Mononuclear cell (primary cell): ENCODE measurements at regions not wholly inside any gene's neighbourhood (a gene's known extent, or its start where the extent isn't known, plus 50 kb on each side); places are given as distances from the start of the nearest gene placed in this dataset.

Experiments
- H3K27me3 ChIP-seq: 2 replicates; pipeline ENCODE4 v1.6.0; 2011; ENCODE audit warnings: low read length, control low read depth; ENCODE audit not compliant: insufficient read depth
- H3K4me1 ChIP-seq: 2 replicates; pipeline ENCODE4 v1.5.1; 2011; ENCODE audit warnings: mild to moderate bottlenecking, low read length, control low read depth; ENCODE audit not compliant: insufficient read depth
- H3K4me3 ChIP-seq: 2 replicates; pipeline ENCODE4 v1.5.1; 2011; ENCODE audit warnings: mild to moderate bottlenecking, low read length, moderate library complexity
- H3K9me3 ChIP-seq: 2 replicates; pipeline ENCODE4 v1.5.1; 2011; ENCODE audit warnings: low read depth, mild to moderate bottlenecking, control low read depth, low read length

DNA sequence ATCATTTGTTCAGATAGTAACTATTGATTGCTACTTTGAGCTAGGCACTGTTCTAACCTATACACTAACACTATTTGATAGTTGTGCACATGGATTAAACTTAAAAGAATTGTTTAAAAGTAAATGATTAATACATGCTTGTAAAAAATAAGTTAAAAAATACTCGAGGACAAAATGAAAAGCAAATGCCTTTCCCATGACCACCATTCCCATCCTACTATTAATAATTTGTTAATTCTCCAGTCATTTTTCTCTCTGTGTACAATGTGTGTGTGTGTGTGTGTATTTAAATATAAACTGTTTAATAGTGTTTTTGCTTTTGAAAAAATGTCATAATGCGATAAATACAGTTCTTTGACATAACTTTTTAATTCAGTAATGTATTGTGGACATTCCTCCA is 78.7 kb upstream of the KCNMB2 start:
- Histone ChIP-seq H3K4me3 (no peak overlapping the region), H3K4me1 (no peaks in the 10 kb centered on the region), H3K27me3 (peaks cover 3% of the 10 kb centered on the region), H3K9me3 (no peaks in the 10 kb centered on the region)

DNA sequence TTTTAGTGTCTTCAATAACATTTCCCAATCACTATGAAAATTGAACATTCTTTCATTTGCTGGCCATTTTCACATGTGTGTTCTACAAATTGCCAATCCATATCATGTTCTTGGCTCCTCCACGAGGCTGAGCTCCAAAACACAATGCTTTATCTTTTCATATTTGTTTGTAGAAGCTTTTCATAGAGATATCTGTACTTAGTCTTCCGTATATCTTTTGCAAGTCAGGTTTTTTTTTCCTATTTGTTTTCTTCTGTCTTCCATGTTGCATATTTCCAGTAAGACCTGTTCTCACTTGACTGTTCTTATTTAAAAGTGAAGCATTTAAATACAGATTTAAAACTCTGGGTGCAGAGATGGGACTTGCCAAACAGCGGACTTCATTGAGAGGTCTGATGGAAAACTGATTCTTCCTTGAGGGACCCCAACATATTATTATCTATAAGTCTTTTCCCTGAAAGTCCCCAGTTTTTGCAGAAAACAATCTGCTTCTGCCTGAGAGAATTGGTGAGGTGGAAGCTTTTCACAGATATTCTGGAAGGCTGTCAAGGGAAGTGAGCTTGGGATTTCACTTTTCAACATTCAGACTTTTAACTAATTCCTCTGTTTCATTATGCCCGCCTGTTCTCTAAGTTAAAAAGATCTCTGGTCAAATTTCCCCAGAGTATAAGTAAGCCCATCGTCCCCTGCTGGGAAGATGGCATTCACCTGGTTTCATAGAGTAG is 77.8 kb upstream of the KCNMB2 start:
- no peaks in the 10 kb centered on the region for H3K4me1 ChIP-seq
- no peaks in the 10 kb centered on the region for H3K9me3 ChIP-seq
- H3K27me3 ChIP-seq: peaks cover 4% of the 10 kb centered on the region
- H3K4me3 ChIP-seq: no peak overlapping the region

DNA sequence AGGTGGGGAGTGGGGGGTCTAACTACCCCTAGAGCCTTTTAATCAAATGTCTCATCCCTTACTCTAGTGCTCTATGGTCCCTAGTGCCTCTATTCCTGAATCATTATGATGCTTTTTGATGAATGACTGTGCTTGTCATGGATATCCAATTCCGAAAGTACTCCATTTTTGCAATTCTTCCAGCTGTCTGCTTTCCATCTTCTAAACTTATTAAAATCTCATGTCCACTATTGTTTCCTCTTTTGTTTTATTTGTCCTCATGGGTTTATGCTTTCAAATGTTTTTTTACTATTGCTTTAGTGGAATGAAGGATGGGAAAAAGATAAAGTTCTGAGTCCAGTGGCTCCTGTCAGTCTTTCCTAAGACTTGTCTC is 77.2 kb upstream of the KCNMB2 start:
- Histone ChIP-seq H3K9me3 (no peaks in the 10 kb centered on the region), H3K4me3 (no peak overlapping the region), H3K27me3 (peaks cover 7% of the 10 kb centered on the region), H3K4me1 (no peaks in the 10 kb centered on the region)

DNA sequence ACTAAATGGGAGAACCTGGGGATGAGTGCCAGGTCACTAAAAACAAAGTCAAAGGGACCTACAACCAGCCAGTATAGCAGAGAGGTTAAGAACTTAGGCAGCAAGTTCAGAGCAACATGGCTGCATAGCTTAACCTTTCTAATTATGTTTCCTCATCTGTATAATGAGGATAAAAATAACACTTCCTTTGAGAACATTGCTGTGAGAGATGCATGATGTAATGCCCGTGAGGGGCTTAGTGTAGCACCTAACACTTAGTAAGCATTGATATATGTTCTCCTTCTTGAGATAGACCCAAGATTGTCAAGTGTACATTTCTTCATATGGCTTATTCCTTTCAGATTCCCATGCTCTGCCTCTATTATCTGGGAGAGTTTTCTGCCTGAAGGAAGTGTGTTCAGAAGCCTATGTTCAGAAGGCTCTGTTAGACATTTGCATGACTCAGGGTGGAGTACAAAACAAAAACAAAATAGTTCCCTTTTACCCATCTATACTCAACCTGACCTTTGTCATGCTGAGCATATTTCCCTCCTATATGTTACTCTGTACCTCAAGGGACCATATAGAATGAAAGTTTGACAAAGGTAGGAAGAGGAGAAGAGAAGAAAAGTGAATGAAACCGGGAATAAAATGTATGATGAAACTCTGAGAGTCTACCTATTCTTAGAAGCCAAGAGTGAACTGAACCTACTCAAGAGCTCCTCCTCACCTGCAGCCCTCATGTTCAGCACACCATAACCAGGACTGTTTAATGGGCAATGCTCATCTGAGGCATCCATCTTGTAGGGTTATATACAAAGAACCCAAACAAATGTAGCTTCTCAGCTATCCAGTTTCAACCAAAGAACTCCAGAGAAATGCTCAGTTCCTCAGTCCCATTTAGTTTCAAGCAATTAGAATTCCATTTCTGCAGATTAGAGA is 70.7 kb upstream of the KCNMB2 start:
- no peak overlapping the region for H3K4me3 ChIP-seq
- H3K27me3 ChIP-seq: peaks cover 4% of the 10 kb centered on the region
- no peaks in the 10 kb centered on the region for H3K4me1 ChIP-seq
- no peaks in the 10 kb centered on the region for H3K9me3 ChIP-seq

DNA sequence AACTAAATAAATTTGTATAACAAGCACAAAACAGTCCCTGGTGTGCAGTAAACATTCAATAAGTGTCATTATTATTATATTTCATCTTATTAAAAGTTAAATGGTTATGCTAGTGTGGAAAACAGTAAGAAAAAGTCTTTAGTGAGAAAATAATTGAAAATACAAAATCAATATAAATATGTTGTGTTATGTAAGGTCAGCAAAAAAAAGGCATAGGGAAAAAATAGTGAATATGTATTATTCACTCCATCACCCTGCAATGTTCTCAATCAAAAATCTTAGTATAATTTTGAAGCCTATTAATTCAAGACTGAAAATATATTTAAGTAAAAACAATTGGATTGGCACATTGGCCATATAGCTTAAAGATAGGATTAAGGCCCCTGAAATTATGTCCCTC is 63.3 kb upstream of the KCNMB2 start:
- H3K9me3 ChIP-seq: no peaks in the 10 kb centered on the region
- H3K27me3 ChIP-seq: no peaks in the 10 kb centered on the region
- H3K4me1 ChIP-seq: no peaks in the 10 kb centered on the region
- no peak overlapping the region for H3K4me3 ChIP-seq

GRCh38 chr3:178474526-178474925 is 61.7 kb upstream of the KCNMB2 start:
- H3K4me3 ChIP-seq: no peak overlapping the region
- H3K27me3 ChIP-seq: no peaks in the 10 kb centered on the region
- H3K4me1 ChIP-seq: no peaks in the 10 kb centered on the region
- H3K9me3 ChIP-seq: no peaks in the 10 kb centered on the region

DNA sequence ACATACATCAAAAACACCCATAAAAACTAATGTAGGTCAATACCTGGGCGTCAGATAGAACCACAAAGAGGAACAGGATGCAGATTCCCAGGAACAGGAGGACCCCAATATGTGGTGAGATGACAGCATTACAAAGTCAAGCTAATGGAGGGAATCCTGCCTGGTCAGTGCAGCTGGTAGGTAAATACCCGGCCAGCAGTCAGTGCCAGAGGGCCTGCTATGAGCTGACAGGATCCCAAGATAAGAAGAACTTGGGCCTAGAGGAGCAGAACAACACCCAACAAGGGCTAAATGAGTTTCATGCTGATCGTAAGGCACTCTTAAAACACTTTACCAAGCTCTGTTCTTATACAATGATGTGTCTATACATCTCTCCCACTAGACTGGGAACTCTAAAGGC is 61.2 kb upstream of the KCNMB2 start:
- Histone ChIP-seq H3K9me3 (no peaks in the 10 kb centered on the region), H3K27me3 (no peaks in the 10 kb centered on the region), H3K4me3 (no peak overlapping the region), H3K4me1 (no peaks in the 10 kb centered on the region)

DNA sequence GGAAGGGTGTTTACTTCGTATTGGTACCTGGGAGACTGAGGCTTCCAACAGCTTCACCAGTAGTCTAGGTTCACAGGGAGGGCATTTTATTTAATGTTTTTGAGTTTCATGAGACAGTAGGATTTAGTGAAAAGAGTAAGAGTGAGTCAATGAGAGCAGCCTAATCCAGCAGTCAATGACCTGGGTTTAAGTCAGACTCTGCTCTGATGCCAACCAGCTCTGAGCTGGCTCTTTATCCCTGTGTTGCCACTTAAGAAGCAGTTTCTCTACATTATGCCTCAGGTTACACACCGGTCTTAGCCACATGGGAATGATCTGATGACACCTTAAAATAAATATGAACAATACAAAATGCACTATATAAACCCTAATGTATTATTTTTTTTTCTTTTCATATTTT is 59.4 kb upstream of the KCNMB2 start:
- Histone ChIP-seq H3K9me3 (no peaks in the 10 kb centered on the region), H3K4me1 (no peaks in the 10 kb centered on the region), H3K4me3 (no peak overlapping the region), H3K27me3 (no peaks in the 10 kb centered on the region)

DNA sequence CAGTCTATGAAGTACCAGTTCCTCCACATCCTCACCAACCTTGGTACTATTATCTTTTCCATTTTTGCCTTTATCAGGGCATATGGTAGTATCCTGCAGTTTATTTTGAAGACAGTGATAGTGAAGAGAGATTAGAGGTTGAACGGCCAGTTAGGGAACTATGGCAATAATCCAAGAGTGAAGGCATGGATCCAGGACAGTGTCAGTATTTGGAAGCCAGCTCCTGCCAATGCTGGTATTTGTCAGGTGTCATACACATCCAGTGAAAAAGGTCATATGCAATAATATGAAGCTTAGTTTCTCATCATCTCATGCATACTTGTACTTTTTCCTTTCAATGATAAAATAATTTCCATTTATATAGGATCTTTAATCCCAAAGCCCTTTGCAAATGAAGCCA is 56.8 kb upstream of the KCNMB2 start:
- Histone ChIP-seq H3K4me3 (no peak overlapping the region), H3K27me3 (no peaks in the 10 kb centered on the region), H3K4me1 (no peaks in the 10 kb centered on the region), H3K9me3 (no peaks in the 10 kb centered on the region)

DNA sequence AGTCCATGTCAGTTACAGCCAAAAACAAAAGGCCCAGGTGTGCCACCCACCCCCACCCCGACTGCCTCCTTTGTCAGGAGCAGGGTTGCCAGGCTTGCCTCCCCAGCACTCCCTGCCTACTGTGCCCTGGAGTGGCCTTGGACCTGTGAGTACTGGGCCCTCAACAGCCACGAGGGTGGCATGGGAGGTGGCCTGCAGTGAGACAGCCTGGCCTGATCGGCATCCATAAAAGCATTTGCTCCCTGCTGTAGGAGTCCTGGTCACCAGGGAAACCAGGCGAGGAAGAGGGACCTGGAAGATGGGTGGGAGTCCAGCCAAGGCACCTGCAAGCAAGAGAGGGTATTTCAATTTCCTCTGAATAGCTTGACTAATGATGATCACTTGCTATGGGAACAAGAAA is 56.4 kb upstream of the KCNMB2 start:
- Histone ChIP-seq H3K9me3 (no peaks in the 10 kb centered on the region), H3K27me3 (no peaks in the 10 kb centered on the region), H3K4me1 (no peaks in the 10 kb centered on the region), H3K4me3 (no peak overlapping the region)

- Histone ChIP-seq H3K4me1 (no peaks in the 10 kb centered on the region), H3K4me3 (no peak overlapping the region), H3K9me3 (no peaks in the 10 kb centered on the region), H3K27me3 (no peaks in the 10 kb centered on the region)
Observed at GRCh38 chr3:178480274-178480673, 56.0 kb upstream of the KCNMB2 start.

GRCh38 chr3:178480795-178481194 is 55.4 kb upstream of the KCNMB2 start:
- Histone ChIP-seq H3K9me3 (no peaks in the 10 kb centered on the region), H3K27me3 (no peaks in the 10 kb centered on the region), H3K4me1 (no peaks in the 10 kb centered on the region), H3K4me3 (no peak overlapping the region)

- no peaks in the 10 kb centered on the region for H3K27me3 ChIP-seq
- H3K4me1 ChIP-seq: no peaks in the 10 kb centered on the region
Observed at GRCh38 chr3:178482981-178483380, 53.3 kb upstream of the KCNMB2 start.

GRCh38 chr3:178483704-178484103 is 52.5 kb upstream of the KCNMB2 start:
- no peaks in the 10 kb centered on the region for H3K4me1 ChIP-seq
- no peaks in the 10 kb centered on the region for H3K9me3 ChIP-seq
- no peak overlapping the region for H3K4me3 ChIP-seq
- no peaks in the 10 kb centered on the region for H3K27me3 ChIP-seq

More at GRCh38 chr3:178482981-178483380, 53.3 kb upstream of the KCNMB2 start:
- Histone ChIP-seq H3K4me3 (no peak overlapping the region), H3K9me3 (no peaks in the 10 kb centered on the region)

- Histone ChIP-seq H3K4me1 (no peaks in the 10 kb centered on the region), H3K9me3 (no peaks in the 10 kb centered on the region), H3K27me3 (no peaks in the 10 kb centered on the region), H3K4me3 (no peak overlapping the region)
Observed at GRCh38 chr3:178485756-178486155, 50.5 kb upstream of the KCNMB2 start.
